IPS-15b (cell line): ENCODE measurements at regions not wholly inside any gene's neighbourhood (a gene's known extent, or its start where the extent isn't known, plus 50 kb on each side); places are given as distances from the start of the nearest gene placed in this dataset.

Source experiments
- H3K27me3 ChIP-seq: one replicate; pipeline ENCODE4 v1.6.1; 2013; ENCODE audit warnings: low read length; ENCODE audit not compliant: control insufficient read depth, insufficient read depth
- H3K36me3 ChIP-seq: one replicate; pipeline ENCODE4 v1.6.1; 2013; ENCODE audit warnings: low read length; ENCODE audit not compliant: control insufficient read depth, insufficient read depth
- H3K4me1 ChIP-seq: one replicate; pipeline ENCODE4 v1.6.1; 2013; ENCODE audit warnings: mild to moderate bottlenecking, low read length; ENCODE audit not compliant: control insufficient read depth, insufficient read depth
- H3K4me3 ChIP-seq: one replicate; pipeline ENCODE4 v1.5.1; 2013; ENCODE audit warnings: low read depth, low read length
- H3K9ac ChIP-seq: one replicate; pipeline ENCODE4 v1.6.1; 2013; ENCODE audit warnings: low read depth, mild to moderate bottlenecking, low read length
- H3K9me3 ChIP-seq: one replicate; pipeline ENCODE4 v1.6.1; 2013; ENCODE audit warnings: mild to moderate bottlenecking, low read length; ENCODE audit not compliant: control insufficient read depth, insufficient read depth

- Histone ChIP-seq H3K27me3 (no peaks in the 10 kb centered on the region), H3K4me3 (no peak overlapping the region), H3K9ac (no peak overlapping the region), H3K4me1 (peaks cover 3% of the 10 kb centered on the region), H3K36me3 (no peaks in the 10 kb centered on the region), H3K9me3 (no peaks in the 10 kb centered on the region)
Measured at GRCh38 chr20:56808732-56809131, 179.6 kb downstream of the TFAP2C start.

- H3K9ac ChIP-seq: no peak overlapping the region
- H3K36me3 ChIP-seq: no peaks in the 10 kb centered on the region
- no peaks in the 10 kb centered on the region for H3K9me3 ChIP-seq
- peaks cover 2% of the 10 kb centered on the region for H3K4me1 ChIP-seq
- no peak overlapping the region for H3K4me3 ChIP-seq
- no peaks in the 10 kb centered on the region for H3K27me3 ChIP-seq
Measured at GRCh38 chr20:56809668-56810067, 180.6 kb downstream of the TFAP2C start.

- Histone ChIP-seq H3K36me3 (no peaks in the 10 kb centered on the region), H3K9me3 (no peaks in the 10 kb centered on the region), H3K4me3 (no peak overlapping the region), H3K9ac (no peak overlapping the region), H3K4me1 (no peaks in the 10 kb centered on the region), H3K27me3 (no peaks in the 10 kb centered on the region)
Measured at GRCh38 chr20:56810141-56810540, 181.0 kb downstream of the TFAP2C start.

- no peaks in the 10 kb centered on the region for H3K36me3 ChIP-seq
- no peaks in the 10 kb centered on the region for H3K9me3 ChIP-seq
- H3K27me3 ChIP-seq: no peaks in the 10 kb centered on the region
- no peaks in the 10 kb centered on the region for H3K4me1 ChIP-seq
- no peak overlapping the region for H3K4me3 ChIP-seq
- H3K9ac ChIP-seq: no peak overlapping the region
Measured at GRCh38 chr20:56815796-56816195, 186.7 kb downstream of the TFAP2C start.

GRCh38 chr20:56816349-56816748 lies 187.2 kb downstream of the TFAP2C start:
- H3K9me3 ChIP-seq: no peaks in the 10 kb centered on the region
- H3K27me3 ChIP-seq: no peaks in the 10 kb centered on the region
- no peak overlapping the region for H3K4me3 ChIP-seq
- no peaks in the 10 kb centered on the region for H3K4me1 ChIP-seq
- H3K36me3 ChIP-seq: no peaks in the 10 kb centered on the region
- no peak overlapping the region for H3K9ac ChIP-seq

- no peaks in the 10 kb centered on the region for H3K9me3 ChIP-seq
- H3K4me3 ChIP-seq: no peak overlapping the region
- no peaks in the 10 kb centered on the region for H3K4me1 ChIP-seq
- H3K27me3 ChIP-seq: no peaks in the 10 kb centered on the region
- H3K9ac ChIP-seq: no peak overlapping the region
- H3K36me3 ChIP-seq: no peaks in the 10 kb centered on the region
Measured at GRCh38 chr20:56817780-56818675, 188.9 kb downstream of the TFAP2C start.

- no peaks in the 10 kb centered on the region for H3K4me1 ChIP-seq
- H3K4me3 ChIP-seq: no peak overlapping the region
- H3K9me3 ChIP-seq: no peaks in the 10 kb centered on the region
- no peak overlapping the region for H3K9ac ChIP-seq
- H3K27me3 ChIP-seq: no peaks in the 10 kb centered on the region
- H3K36me3 ChIP-seq: no peaks in the 10 kb centered on the region
Measured at GRCh38 chr20:56820984-56821383, 191.9 kb downstream of the TFAP2C start.

- Histone ChIP-seq H3K27me3 (no peaks in the 10 kb centered on the region), H3K9ac (no peak overlapping the region), H3K4me1 (peaks cover 12% of the 10 kb centered on the region), H3K36me3 (no peaks in the 10 kb centered on the region), H3K4me3 (no peak overlapping the region), H3K9me3 (no peaks in the 10 kb centered on the region)
Measured at GRCh38 chr20:56826306-56826704, 197.2 kb downstream of the TFAP2C start.

GRCh38 chr20:56826705-56827665 lies 197.9 kb downstream of the TFAP2C start:
- H3K9ac ChIP-seq: no peak overlapping the region
- H3K4me1 ChIP-seq: peaks cover 12% of the 10 kb centered on the region
- H3K36me3 ChIP-seq: no peaks in the 10 kb centered on the region
- no peaks in the 10 kb centered on the region for H3K27me3 ChIP-seq
- H3K4me3 ChIP-seq: no peak overlapping the region
- no peaks in the 10 kb centered on the region for H3K9me3 ChIP-seq

GRCh38 chr20:56827763-56828162 lies 198.7 kb downstream of the TFAP2C start:
- Histone ChIP-seq H3K4me3 (no peak overlapping the region), H3K27me3 (no peaks in the 10 kb centered on the region), H3K36me3 (no peaks in the 10 kb centered on the region), H3K9ac (no peak overlapping the region), H3K9me3 (no peaks in the 10 kb centered on the region), H3K4me1 (peaks cover 12% of the 10 kb centered on the region)

- Histone ChIP-seq H3K4me3 (no peak overlapping the region), H3K9me3 (no peaks in the 10 kb centered on the region), H3K36me3 (no peaks in the 10 kb centered on the region), H3K4me1 (peaks cover 12% of the 10 kb centered on the region), H3K9ac (no peak overlapping the region), H3K27me3 (no peaks in the 10 kb centered on the region)
Measured at GRCh38 chr20:56828402-56828801, 199.3 kb downstream of the TFAP2C start.
